HG03159 (cell line): ENCODE measurements at regions not wholly inside any gene's neighbourhood (a gene's known extent, or its start where the extent isn't known, plus 50 kb on each side); places are given as distances from the start of the nearest gene placed in this dataset.
"Not testable (repeated sequence)": the region's sequence is repeated elsewhere in the genome, so short reads cannot be mapped to it uniquely, and the experiment has no call there.

Source experiments
- ATAC-seq: cut with Tn5 transposase; IDR thresholded peaks from one replicate; pipeline ENCODE4 v1.9.1; 2021; ENCODE audit warnings: mild to moderate bottlenecking, moderate library complexity; ENCODE audit not compliant: unreplicated experiment

DNA sequence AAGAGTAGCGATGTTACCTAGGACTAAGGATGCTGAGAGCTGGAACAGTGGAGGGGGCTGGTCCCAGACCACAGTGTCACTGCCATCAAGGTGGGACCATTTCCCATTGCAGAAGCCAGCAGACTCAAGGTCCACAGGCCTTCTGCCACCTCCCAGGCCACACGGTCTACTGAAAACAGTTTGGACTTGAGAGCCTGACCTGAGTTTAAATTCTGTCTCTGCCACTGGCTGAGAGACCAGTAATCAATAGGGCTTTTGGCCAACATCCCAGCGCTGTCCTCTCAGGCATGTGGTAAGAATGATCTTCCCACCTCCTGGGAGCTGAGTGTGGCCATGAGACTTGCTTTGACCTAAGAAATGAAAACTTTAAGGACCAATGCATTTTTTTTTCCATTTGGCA is 331.4 kb upstream of the CDH5 start:
- ATAC-seq, result no peak

DNA sequence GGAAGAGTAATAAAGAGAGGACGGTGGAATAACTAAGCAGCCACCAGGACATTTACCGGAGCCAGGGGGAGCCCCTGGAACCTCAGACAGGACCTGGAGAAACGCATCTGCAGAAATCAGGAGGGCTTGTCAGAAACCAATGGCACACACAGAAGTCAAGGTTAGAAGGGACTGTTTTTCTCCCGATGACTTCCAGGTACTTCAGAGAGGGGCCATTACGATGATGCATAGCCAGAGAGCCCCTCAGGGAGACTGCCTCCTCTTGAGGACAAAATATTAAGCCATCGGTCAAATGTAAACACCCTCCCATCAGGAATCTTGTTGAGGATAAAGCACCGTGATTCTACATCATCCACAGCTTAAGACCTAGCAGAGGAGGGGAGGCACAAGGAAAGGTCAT is 333.6 kb upstream of the CDH5 start:
- no peak for ATAC-seq

DNA sequence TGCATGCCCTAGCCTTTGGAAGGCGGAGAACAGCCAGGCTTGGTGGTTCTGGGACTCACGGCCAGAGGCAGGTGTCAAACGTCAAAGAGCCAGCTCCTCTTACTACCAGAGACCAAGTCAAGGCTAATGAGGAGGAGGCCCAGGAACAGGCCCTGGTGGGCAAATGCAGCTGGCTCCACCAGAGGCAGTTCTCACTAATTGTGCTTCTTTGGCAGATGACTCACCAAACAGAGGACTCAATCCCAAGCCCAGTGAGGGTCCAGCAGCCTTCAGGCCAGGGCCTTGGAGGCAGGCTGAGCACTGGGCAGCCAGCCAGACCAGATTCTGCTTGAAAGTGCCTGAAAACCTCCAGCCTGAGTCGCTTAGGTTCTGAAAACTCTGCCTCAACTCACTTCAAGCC is 336.5 kb upstream of the CDH5 start:
- no peak for ATAC-seq

DNA sequence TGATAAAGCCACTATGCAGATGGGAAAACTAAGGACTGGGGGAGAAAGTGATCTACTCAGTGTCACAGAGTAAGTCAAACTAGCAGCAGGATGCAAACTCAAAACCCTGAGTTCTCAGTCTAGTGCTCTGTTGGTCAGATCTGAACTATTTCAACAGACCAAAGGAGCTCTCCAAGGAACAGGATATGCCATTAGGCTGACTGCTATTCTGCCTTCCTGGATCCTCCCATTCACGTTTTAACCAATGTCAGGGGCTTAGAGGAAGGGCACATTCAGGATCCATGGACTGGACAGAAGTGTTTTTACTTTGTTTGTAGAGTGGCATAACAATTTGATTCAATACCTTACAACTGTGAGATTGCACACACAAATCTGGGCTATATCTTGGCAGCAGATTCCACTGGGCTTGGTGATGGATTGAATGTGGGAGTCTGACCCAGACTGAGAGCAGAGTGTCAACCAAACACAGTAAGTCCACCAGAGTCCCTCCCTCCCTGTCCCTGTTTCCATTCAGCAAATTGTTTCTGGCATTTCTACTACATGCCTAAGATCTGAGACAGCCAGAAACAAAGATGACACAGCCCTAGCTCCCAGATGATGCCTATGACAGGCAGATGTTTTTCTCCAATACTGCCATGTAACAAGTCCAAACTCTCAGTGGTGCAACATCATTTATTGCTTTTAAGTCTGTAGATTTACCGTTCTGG is 337.8 kb upstream of the CDH5 start:
- ATAC-seq, result no peak

DNA sequence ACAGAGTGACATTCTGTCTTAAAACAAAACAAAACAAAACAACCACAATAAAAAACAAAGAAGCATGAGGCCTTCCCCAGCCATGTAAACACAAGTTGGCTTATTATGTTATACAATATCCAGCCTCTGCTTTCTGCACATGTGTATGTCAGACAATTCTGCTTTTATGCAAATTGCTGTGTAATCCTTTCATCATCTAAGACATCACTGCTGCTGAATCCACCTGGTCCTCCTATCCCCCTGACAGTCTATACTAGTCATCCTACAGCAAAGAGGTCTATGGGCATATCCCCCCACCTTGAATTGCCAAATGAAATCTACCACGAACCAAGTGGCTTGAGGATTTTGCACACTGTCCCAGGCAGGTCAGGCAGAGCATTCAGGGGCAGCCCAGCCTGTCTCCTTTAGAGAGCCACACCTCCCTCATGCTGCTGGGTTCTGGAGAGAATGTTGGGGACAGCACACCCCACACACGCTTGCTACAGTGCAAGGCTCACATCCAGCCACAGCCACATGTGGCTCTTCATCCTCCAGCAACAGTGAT is 339.6 kb upstream of the CDH5 start:
- no peak for ATAC-seq

DNA sequence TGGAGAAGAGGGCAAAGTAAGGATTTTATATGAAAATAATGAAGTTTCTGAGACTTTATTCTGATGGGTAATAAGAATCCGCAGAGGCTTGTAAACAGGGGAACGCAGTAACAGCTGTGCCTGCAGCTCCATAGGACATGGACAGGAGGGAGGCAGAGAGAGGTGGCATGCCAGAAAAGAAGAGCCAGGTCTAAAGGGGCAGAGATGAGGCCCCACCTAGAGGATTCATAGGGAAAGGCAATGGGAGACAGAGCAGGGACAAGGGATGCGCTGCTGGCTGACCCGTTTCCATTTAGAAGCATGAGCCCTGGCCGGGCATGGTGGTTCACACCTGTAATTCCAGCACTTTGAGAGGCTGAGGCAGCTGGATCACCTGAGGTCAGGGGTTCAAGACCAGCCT is 340.3 kb upstream of the CDH5 start:
- no peak for ATAC-seq

DNA sequence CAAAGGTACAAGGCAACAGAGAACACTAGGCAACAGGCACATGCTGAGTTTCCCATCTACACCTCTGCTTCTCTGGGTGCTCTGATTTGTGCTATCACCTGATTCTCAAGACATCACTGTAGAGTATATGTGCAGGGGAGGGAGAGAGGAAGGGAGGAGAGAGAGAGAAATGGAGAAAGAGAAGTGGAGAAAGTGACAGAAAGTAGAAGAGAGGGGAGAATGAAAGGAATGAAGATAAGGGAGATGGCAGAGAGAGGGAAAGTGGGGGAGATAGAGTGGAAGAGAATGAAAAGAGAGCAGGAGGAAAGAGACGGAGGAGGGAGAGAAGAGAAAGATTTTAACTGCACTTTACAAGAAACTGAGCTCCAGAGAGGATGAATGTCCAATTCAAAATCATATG is 340.7 kb upstream of the CDH5 start:
- no peak for ATAC-seq

DNA sequence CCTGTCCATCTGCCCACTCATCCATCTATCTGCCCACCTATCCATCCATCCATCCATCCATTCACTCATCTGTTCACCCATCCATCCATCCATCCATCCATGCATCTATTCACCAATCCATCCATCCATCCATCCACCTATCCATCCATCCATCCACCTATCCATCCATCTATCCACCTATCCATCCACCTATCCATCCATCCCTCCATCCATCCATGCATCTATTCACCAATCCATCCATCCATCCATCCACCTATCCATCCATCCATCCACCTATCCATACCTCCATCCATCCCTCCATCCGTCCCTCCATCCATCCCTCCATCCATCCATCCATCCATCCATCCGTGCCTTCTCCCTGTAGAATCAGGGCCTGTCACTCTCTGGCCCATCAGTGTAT is 341.9 kb upstream of the CDH5 start:
- not testable (repeated sequence) for ATAC-seq

DNA sequence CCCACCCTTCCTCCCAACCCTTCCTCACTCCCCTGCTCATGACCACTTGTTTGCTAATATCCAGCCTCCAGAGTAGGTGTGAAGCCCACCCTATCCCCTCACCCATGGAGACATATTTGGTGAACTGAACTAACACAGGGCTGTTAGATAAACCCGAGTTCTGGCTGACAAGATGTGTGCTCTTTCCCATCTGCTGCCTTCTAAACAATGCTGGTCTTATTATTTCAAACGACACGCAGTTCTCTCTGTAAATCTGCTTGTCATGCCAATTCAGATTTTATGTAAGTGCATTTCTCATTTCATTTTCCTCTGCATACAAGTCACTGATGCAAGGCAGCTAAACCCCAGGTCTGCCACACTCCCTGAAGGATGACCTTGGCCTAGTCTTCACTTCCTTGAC is 343.0 kb upstream of the CDH5 start:
- ATAC-seq, result no peak

DNA sequence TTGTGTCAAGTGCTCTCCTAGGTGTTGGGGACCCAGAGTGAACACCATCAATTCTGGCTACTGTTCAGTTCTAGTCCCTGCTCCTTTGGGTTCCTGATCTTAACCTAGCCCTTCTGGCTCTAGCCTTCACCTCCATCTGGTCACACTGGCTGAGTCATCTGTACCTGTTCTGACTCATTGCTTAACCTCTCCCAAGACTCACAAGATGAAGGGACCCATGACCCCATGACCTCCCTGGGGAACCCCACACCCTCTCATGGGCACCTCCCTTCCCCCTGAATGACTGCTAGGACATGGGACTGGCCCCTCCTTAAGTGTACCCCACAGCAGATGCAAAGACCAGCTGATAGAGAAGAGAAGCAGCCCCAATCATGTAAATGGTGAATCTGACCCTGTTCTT is 345.8 kb upstream of the CDH5 start:
- ATAC-seq, result no peak

DNA sequence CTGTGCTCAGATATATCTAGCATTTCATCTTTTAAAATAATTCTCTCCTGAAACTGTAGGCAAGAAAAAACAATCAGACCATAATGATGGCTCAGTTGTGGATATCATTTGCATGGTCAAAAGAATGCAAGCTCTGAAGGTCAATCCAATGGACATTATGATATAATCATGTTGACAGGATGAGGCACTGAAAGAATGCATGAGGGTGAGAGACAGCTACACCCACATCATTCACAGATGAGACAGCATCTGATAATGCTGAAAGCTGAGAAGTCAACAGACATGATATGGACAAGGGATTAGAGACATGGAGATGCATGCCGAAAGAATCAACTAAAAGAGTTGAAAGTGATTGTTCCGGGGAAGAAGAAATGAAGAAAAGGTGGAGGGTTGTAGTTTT is 346.4 kb upstream of the CDH5 start:
- ATAC-seq, result no peak

DNA sequence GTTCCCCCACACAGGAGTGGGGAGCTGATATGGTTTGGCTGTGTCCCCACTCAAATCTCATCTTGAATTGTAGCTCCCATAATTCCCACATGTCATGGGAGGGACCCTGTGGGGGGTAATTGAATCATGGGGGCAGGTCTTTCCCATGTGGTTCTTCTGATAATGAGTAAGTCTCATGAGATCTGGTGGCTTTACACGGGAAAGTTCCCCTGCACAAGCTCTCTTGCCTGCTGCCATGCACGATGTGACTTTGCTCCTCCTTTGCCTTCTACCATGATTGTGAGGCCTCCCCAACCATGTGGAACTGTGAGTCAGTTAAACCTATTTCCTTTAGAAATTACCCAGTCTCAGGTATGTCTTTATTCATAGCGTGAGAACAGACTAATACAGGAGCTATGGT is 347.0 kb upstream of the CDH5 start:
- not testable (repeated sequence) for ATAC-seq

DNA sequence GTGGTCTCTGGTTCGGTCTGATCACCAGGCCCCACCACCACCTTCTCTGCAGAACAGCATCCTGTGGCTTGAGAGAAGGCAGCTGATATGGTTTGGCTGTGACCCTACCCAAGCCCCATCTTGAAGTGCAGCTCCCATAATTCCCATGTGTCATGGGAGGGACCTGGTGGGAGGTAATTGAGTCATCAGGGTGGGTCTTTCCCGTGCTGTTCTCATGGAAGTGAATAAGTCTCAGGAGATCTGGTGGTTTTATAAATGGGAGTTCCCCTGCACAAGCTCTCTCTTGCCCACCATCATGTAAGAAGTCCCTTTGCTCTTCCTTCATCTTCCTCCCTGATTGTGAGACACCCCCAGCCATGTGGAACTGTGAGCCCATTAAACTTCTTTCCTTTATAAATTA is 352.3 kb upstream of the CDH5 start:
- no peak for ATAC-seq

DNA sequence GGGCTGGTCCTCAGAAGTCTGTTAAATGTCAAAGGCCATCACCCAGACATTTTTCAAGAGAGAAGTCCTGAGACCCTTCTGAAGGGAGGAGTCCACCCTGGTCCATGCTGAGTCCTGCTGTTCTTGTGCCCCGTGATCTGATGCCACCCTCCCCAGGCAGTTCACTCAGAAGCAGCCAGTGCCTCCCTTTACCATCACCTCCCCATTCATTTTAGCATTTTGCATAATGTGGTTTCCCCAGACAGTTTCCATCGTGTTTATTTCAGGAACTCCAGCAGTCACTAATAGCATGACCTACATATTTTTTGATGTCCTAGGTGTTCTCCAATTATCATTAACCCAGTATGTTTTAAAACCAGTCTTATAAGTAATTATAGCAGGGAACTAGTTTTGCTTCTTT is 353.0 kb upstream of the CDH5 start:
- ATAC-seq, result no peak

DNA sequence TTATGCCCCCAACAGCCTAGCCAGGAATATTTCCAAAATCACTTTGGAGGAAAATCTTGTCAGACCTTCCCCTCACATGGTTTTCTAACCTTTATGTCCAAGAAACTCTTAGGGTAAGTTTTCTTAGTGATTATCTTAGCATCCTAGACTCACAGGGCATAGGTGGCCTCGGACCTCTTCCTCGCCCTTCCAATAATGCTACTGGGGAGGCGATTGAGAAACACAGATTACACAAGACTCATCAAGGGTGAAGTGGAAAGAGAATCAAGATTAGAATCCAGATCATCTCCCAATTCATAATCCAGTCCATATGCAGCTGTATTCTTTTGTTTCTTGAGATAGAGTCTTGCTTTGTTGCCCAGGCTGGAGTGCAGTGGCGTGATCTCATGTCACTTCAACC is 358.4 kb upstream of the CDH5 start:
- ATAC-seq, result no peak

DNA sequence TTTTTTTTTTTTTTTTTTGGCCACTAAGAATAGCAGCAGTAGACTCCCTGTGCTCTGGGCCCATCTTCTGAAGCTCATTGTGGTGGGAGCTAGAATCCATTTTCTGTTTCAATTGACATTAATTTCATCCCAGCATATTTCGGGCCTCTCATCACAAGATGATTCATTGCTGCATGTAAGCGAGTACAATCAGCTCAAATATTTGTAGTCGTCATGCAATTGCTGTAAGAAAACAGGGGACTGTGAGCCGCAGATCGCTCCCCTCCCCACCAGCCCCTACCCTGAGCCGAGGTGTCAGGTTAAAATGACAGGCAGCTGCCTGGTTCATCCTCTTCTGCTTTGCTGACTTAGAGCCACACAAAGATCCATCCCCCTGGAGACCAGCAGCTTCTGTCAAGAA is 358.8 kb upstream of the CDH5 start:
- ATAC-seq, result no peak

DNA sequence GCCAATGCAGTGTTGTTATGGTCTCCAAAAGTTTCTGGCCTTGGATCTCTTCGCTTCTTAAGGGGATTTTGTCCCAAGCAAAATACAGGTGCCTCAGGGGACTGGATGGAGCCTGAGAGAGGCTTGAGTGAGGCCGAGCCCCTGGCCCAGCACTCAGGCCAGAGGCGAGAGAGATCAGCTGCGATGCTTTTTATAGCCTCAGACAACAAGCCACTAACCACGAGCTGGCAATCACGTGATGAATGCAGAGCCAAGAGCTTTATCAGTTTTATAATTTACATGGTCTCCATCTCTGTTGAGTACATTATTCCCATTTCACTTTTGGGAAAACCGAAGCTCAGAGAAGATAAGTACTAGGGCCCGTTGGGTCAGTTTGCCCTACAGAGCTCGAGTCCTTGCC is 360.0 kb upstream of the CDH5 start:
- ATAC-seq, result no peak

DNA sequence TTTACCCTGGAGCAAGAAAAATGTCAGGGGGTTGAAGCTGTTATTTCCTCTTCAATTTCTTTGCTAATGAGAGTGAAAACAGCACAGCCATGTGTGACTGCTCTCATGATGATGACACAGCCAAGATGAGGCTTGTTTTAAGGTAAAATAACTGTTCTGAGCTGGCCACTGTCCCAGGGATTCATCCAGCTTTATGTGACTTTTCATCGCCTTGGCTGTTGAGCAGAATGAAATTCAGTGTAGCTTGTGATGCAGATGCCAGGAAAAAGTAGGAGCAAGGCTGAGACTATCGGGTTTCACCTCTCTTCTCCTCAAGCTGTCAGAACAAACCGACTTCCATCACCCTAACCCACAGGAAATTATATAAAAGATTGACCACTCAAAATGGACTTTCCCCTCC is 361.8 kb upstream of the CDH5 start:
- no peak for ATAC-seq

DNA sequence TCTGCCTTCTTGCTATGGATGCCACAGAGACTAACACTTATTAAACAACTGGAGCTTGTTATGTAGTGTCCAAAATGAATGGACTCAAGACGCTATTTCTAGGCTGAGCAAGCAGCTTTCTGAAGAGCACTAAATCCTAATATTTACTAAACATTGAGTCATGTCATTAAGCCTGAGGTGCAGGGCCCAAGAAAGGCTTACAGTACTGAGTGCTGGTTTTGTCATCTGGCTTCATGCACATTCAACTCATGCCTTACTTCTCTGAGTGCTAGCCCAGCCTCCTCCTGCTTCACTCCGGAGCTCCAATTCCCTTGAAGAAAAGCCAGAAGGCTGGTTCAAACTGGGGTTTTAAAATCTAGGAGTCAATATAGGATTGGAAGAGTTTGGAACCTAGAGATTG is 363.3 kb upstream of the CDH5 start:
- no peak for ATAC-seq

DNA sequence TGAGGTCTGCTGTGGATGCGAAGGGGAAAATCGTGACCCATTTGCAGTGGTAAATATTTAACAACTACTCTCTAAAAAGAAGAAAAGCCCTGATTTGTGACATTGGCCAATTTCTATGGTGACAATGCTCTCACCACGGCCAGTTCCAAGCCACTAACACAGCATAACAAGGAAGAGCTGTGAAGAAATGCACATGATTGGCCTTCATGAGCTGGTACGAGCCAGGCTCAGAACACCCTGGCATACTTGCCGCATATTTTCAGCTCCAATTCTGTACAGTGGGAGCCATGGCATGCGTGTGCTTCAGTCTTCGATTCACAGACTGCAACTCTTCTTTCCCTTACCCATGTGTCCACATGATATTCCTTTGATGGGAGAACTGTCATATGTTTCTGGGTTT is 363.9 kb upstream of the CDH5 start:
- no peak for ATAC-seq

DNA sequence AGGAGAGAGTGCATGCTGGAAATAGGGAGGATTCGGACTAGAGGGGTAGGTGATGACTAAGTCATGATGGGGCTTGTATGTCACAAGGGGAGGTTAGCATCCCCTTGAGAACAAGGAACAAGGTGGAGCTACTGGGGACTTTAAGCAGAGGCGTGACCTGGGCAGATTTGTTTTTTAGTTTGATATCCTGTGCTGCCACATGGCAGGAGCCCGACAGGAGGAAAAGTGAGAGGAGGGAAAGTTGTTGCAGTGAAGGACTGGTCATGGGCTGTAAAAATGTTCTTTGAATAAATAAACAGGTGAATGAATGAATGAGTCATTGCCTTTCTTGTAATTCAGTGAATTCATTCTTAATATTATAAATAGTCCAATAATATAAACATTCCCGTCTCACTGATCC is 365.1 kb upstream of the CDH5 start:
- ATAC-seq, result no peak

DNA sequence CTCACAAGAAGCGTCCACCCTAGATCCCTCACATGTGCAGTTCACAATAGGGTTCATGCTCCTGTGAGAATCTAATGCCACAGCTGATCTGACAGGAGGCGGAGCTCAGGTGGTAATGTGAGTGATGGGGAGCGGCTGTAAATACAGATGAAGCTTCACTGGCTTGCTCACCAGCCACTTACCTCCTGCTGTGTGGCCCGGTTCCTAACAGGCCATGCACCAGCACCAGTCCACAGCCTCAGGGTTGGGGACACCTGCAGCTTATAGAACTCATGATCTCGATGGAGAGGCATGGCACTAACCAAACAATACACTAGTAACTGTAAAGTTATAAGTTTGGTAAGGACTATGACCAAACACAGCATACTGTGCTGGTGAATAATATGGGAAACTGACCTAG is 368.0 kb upstream of the CDH5 start:
- no peak for ATAC-seq

DNA sequence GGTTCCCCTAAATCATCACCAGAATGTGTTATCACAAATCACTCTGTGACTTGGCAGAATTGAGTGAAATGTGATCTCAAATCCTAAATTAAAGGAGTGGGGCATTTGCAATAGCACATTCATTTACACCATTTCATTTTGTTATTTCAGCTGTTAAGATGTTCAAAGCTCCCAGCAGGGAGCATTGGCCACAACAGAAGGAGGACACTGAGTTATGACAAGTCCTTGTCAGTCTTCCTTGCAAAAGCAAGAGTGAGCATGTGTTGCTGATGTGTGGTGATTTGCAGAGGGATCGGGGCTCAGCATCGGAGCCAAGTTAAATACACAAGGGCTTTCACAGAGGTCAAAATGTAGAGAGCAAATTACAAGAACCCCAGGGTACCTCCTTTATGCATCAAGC is 372.2 kb upstream of the CDH5 start:
- no peak for ATAC-seq
